OCI-LY3 (cell line): ENCODE measurements at regions not wholly inside any gene's neighbourhood (a gene's known extent, or its start where the extent isn't known, plus 50 kb on each side); places are given as distances from the start of the nearest gene placed in this dataset.

Source experiments
- CTCF ChIP-seq: fragments of 200-600, 300-600 bp; sonication (generic); IDR thresholded peaks from 2 replicates; pipeline ENCODE4 v1.5.1; 2014; ENCODE audit warnings: antibody characterized with exemption, low read length, low read depth
- EZH2phosphoT487 ChIP-seq: fragments of 200-600 bp; shearing (Covaris generic); IDR thresholded peaks from 2 replicates; pipeline ENCODE4 v1.6.1; 2018; ENCODE audit warnings: antibody characterized with exemption, mixed run types, low read depth

DNA sequence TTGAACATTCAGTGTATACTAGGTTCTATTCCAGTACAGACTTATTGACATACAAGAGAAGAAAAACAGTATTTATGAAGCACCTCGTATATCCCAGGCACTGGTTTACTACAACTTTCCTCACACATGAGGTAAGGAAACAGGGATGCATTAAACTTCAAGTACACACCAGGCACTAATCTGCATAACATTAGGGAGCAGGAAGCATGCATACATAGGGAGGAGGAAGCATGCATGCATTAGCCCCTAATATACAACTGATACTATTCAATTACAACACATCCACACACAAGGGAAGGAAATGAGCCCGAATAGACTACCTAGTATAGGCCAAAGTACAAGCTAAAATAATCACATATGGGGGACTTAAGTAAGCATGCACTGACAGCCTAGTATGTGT lies 525.3 kb downstream of the SUCLG1 start:
- TF ChIP-seq CTCF (no peak), EZH2phosphoT487 (no peak)
